ENCODE measurements at regions not wholly inside any gene's neighbourhood (a gene's known extent, or its start where the extent isn't known, plus 50 kb on each side); places are given as distances from the start of the nearest gene placed in this dataset.

DNA sequence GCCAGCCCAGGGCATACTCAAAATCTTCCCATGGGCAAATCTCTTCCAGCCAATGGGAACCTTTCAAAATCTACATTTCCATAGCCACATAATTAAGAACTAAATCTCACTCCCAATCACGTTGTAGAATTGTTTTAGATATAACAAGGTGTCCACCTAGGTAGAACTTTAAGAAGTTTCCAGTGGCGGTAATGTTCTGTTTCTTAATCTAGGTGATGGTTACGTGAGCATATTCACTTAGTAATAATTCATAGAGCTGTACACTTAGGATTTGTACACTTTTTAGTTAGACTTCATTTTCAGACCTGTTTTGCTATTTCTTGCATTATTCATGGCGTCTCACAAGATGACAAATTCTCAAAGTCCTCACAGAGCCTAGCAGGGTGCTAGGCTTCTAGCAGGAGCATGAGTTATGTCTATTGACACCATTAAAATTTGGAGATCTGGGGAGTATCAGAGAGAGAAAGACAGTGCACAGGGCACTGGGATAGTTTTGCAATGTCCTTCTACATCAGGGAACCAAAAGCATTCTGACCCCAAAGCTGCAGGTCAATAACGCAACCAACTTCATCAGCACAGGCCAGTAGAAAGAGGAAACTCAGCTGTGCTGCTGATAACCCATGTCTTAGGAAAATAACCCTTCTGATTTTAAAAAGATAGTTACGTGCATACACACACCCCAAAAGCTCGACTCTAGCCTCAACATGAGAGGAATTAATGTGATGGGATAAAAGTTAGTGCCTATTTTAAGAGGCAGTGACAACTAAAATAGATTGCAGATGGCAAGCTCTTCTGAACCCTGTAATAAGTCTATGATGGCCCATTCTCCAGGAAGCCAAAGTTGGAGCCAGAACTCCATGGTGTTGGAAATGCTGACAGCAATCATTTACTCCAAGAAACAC lies 518.1 kb upstream of the JARID2 start:
- intact Hi-C loops (cut with micrococcal nuclease): no loop called here
- peak overlapping the region in 1 of 2 donors; percentile 8 for H3K27ac Mint-ChIP-seq
- H3K36me3 Mint-ChIP-seq: no peaks in the 10 kb centered on the region
- TF ChIP-seq, protein P1, sequence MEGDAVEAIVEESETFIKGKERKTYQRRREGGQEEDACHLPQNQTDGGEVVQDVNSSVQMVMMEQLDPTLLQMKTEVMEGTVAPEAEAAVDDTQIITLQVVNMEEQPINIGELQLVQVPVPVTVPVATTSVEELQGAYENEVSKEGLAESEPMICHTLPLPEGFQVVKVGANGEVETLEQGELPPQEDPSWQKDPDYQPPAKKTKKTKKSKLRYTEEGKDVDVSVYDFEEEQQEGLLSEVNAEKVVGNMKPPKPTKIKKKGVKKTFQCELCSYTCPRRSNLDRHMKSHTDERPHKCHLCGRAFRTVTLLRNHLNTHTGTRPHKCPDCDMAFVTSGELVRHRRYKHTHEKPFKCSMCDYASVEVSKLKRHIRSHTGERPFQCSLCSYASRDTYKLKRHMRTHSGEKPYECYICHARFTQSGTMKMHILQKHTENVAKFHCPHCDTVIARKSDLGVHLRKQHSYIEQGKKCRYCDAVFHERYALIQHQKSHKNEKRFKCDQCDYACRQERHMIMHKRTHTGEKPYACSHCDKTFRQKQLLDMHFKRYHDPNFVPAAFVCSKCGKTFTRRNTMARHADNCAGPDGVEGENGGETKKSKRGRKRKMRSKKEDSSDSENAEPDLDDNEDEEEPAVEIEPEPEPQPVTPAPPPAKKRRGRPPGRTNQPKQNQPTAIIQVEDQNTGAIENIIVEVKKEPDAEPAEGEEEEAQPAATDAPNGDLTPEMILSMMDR (IDR thresholded peaks at IDR 0.05): no peak
- Histone ChIP-seq H3K4me3 (ENCODE audit: low read length) (no peak overlapping the region), H3K27me3 (ENCODE audit: control insufficient read depth, insufficient read depth, low read length) (no peaks in the 10 kb centered on the region), H3K4me1 (ENCODE audit: control insufficient read depth, insufficient read depth, low read length) (peaks cover 33% of the 10 kb centered on the region), H3K9me3 (ENCODE audit: control insufficient read depth, insufficient read depth, low read length) (no peaks in the 10 kb centered on the region), H3K27ac (ENCODE audit: low read length) (peak overlapping the region; percentile 83), H3K36me3 (ENCODE audit: control insufficient read depth, insufficient read depth, low read length) (no peaks in the 10 kb centered on the region)
- peaks cover 45 to 50% of the 10 kb centered on the region in 2 donors for H3K4me1 Mint-ChIP-seq
- ATAC-seq: peak in 1 of 3 donors; percentile 75
- no peak overlapping the region for H3K4me3 Mint-ChIP-seq
- DNase-seq: no peak
- no peaks in the 10 kb centered on the region for H3K27me3 Mint-ChIP-seq (ENCODE audit: low read depth in 2 of 2)
- peaks cover 0 to 2% of the 10 kb centered on the region in 2 donors for H3K9me3 Mint-ChIP-seq
- WGBS (ENCODE audit: insufficient coverage): 94% methylated on average over 5 of the region's 7 CpGs

- H3K36me3 ChIP-seq (ENCODE audit: control insufficient read depth, insufficient read depth, low read length): no peaks in the 10 kb centered on the region
- Mint-ChIP-seq H3K27me3 (ENCODE audit: low read depth in 2 of 2) (no peaks in the 10 kb centered on the region), H3K36me3 (peaks cover 2% of the 10 kb centered on the region), H3K4me3 (no peak overlapping the region), H3K9me3 (peaks cover 0 to under 1% of the 10 kb centered on the region in 2 donors), H3K4me1 (peaks cover 45 to 50% of the 10 kb centered on the region in 2 donors), H3K27ac (peak overlapping the region in 1 of 2 donors; percentile 74)
- DNase-seq: no peak
- H3K27me3 ChIP-seq (ENCODE audit: control insufficient read depth, insufficient read depth, low read length): no peaks in the 10 kb centered on the region
- intact Hi-C loops (cut with micrococcal nuclease): no loop called here
- ATAC-seq: peak in 1 of 3 donors; percentile 55
- TF ChIP-seq, protein P1 (IDR thresholded peaks at IDR 0.05): no peak
- H3K4me3 ChIP-seq (ENCODE audit: low read length): no peak overlapping the region
- no peaks in the 10 kb centered on the region for H3K9me3 ChIP-seq (ENCODE audit: control insufficient read depth, insufficient read depth, low read length)
- peaks cover 35% of the 10 kb centered on the region for H3K4me1 ChIP-seq (ENCODE audit: control insufficient read depth, insufficient read depth, low read length)
- WGBS (ENCODE audit: insufficient coverage): 92% methylated on average over 10 of the region's 10 CpGs
- H3K27ac ChIP-seq (ENCODE audit: low read length): peak overlapping the region; percentile 83
These were observed 517.4 kb upstream of the JARID2 start for GRCh38 chr6:14728396-14729024.

DNA sequence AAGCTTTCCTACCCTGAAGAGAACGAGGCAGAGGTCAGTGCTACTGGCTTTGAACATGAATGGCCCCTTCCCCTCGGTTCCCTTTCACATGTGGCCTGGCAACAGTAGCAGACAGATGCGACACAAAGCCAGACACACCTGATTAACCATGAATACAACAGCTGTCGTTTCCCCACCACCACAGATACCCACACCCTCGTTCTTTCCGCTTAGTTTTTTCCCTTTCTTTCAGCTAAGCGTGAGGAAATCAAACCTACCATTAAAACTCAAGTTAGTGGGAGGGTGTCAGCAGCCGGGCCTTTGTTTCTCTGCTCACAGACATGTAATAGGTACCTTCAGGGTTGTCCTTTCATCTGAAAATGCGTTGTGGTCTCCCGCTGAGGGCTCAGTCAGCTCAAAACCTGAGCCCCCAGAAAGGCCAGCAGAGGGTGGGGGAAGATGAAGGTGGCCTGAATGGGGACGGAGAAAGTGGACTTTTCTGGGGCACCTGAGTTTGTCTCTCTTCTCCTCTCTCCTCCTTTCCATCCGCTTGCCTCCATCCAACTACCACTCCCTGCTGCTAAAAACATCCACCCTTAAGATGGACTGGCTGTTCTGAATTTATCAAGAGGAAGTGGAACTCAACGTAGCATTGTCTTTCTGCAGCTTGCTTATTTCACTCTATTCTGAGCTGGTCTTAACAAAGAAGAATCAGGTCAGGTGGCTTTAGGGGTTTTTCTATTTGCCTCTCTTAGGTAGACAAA lies 516.6 kb upstream of the JARID2 start:
- peak overlapping the region in 1 of 2 donors; percentile 74 for H3K27ac Mint-ChIP-seq
- no peaks in the 10 kb centered on the region for H3K27me3 ChIP-seq (ENCODE audit: control insufficient read depth, insufficient read depth, low read length)
- TF ChIP-seq, protein P1 (IDR thresholded peaks at IDR 0.05): no peak
- no peaks in the 10 kb centered on the region for H3K36me3 ChIP-seq (ENCODE audit: control insufficient read depth, insufficient read depth, low read length)
- H3K4me1 ChIP-seq (ENCODE audit: control insufficient read depth, insufficient read depth, low read length): peaks cover 42% of the 10 kb centered on the region
- peaks cover 0 to 2% of the 10 kb centered on the region in 2 donors for H3K9me3 Mint-ChIP-seq
- H3K36me3 Mint-ChIP-seq: peaks cover 10% of the 10 kb centered on the region
- 45% methylated on average over 11 of the region's 13 CpGs for WGBS (ENCODE audit: insufficient coverage)
- no peaks in the 10 kb centered on the region for H3K27me3 Mint-ChIP-seq (ENCODE audit: low read depth in 2 of 2)
- peak overlapping the region; percentile 28 for H3K4me3 Mint-ChIP-seq
- H3K4me1 Mint-ChIP-seq: peaks cover 51 to 53% of the 10 kb centered on the region in 2 donors
- H3K27ac ChIP-seq (ENCODE audit: low read length): peak overlapping the region; percentile 83
- DNase-seq (no peak), ATAC-seq (no peak)
- peaks cover 4% of the 10 kb centered on the region for H3K9me3 ChIP-seq (ENCODE audit: control insufficient read depth, insufficient read depth, low read length)
- no peak overlapping the region for H3K4me3 ChIP-seq (ENCODE audit: low read length)
- intact Hi-C loops (cut with micrococcal nuclease): no loop called here
